Upper lobe of left lung (tissue), 4 donors: ENCODE measurements at regions not wholly inside any gene's neighbourhood (a gene's known extent, or its start where the extent isn't known, plus 50 kb on each side); places are given as distances from the start of the nearest gene placed in this dataset.

Experiments used
- CTCF ChIP-seq, 6 experiments: fragments of 450-650 bp in 4 of 6; fragments of 200-600 bp in 2 of 6; sonication (generic) in 2 of 6; IDR thresholded peaks; one replicate each; pipeline ENCODE4 v1.5.1; 2016 to 2019; ENCODE audit warnings: antibody characterized with exemption in 6 of 6
- POLR2A ChIP-seq, 4 donors: fragments of 450-650 bp; IDR thresholded peaks; one replicate each; pipeline ENCODE4 v1.5.1; 2016 to 2017; ENCODE audit warnings: antibody characterized with exemption in 4 of 4, mild to moderate bottlenecking in 2 of 4

GRCh38 chr6:68307301-68307700 lies 327.8 kb upstream of the ADGRB3 start:
- no peak for TF ChIP-seq CTCF (IDR thresholded peaks at IDR 0.05)
- no peak for TF ChIP-seq POLR2A (IDR thresholded peaks at IDR 0.05)
